GM23338 (cell line): ENCODE measurements at regions not wholly inside any gene's neighbourhood (a gene's known extent, or its start where the extent isn't known, plus 50 kb on each side); places are given as distances from the start of the nearest gene placed in this dataset.

Experiments
- ATAC-seq: fragments of 200-7000 bp; cut with Tn5 transposase; 3 replicates; pipeline ENCODE4 v1.9.1; 2020
- DNase-seq: peaks from one replicate; pipeline ENCODE4 v3.0.0-alpha.2; 2015; ENCODE audit warnings: low spot score
- H2AFZ ChIP-seq: fragments of 200-600 bp; sonication (generic); 2 replicates; pipeline ENCODE4 v1.8.0; 2016; ENCODE audit warnings: antibody characterized with exemption, mild to moderate bottlenecking, moderate library complexity
- H3F3A ChIP-seq: fragments of 200-600 bp; sonication (generic); replicated peaks from 2 replicates; pipeline ENCODE4 v1.8.0; 2017; ENCODE audit warnings: antibody characterized with exemption, mixed run types, low read depth
- H3K27ac ChIP-seq: fragments of 200-600 bp; sonication (generic); 2 replicates; pipeline ENCODE4 v1.6.1; 2016; ENCODE audit warnings: low read depth
- H3K27me3 ChIP-seq: fragments of 200-600 bp; sonication (generic); 2 replicates; pipeline ENCODE4 v1.8.0; 2016; ENCODE audit warnings: mild to moderate bottlenecking, mixed run types, moderate library complexity; ENCODE audit not compliant: insufficient read depth
- H3K36me3 ChIP-seq: fragments of 200-600 bp; sonication (generic); 2 replicates; pipeline ENCODE4 v1.8.0; 2016; ENCODE audit warnings: mild to moderate bottlenecking; ENCODE audit not compliant: insufficient read depth
- H3K4me1 ChIP-seq: fragments of 200-600 bp; sonication (generic); 2 replicates; pipeline ENCODE4 v1.8.0; 2016; ENCODE audit warnings: mild to moderate bottlenecking, moderate library complexity; ENCODE audit not compliant: insufficient read depth
- H3K4me2 ChIP-seq: fragments of 200-600 bp; sonication (generic); 2 replicates; pipeline ENCODE4 v1.7.1; 2017; ENCODE audit warnings: mixed run types
- H3K4me3 ChIP-seq: fragments of 200-600 bp; sonication (generic); 2 replicates; pipeline ENCODE4 v1.6.1; 2016; ENCODE audit warnings: mixed run types
- H3K79me2 ChIP-seq: fragments of 200-600 bp; sonication (generic); replicated peaks from 2 replicates; pipeline ENCODE4 v1.8.0; 2017; ENCODE audit warnings: mild to moderate bottlenecking; ENCODE audit not compliant: insufficient read depth
- H3K9me2 ChIP-seq: fragments of 200-600 bp; sonication (generic); 2 replicates; pipeline ENCODE4 v1.8.0; 2017; ENCODE audit not compliant: insufficient read depth
- H4K20me1 ChIP-seq: fragments of 200-600 bp; sonication (generic); replicated peaks from 2 replicates; pipeline ENCODE4 v1.8.0; 2017; ENCODE audit warnings: mild to moderate bottlenecking; ENCODE audit not compliant: insufficient read depth
- H3K27ac Mint-ChIP-seq: 2 replicates; pipeline ENCODE4 v1.8.0; 2020; ENCODE audit warnings: inconsistent platforms, mild to moderate bottlenecking, moderate library complexity, mixed read lengths
- H3K27me3 Mint-ChIP-seq: 3 replicates; pipeline ENCODE4 v1.8.0; 2022; ENCODE audit warnings: low read depth, mild to moderate bottlenecking, moderate library complexity, mixed read lengths, inconsistent platforms; ENCODE audit not compliant: insufficient read depth, poor library complexity
- H3K36me3 Mint-ChIP-seq: 3 replicates; pipeline ENCODE4 v1.8.0; 2021; ENCODE audit warnings: low read depth, mild to moderate bottlenecking, inconsistent platforms, moderate library complexity, mixed read lengths
- H3K4me1 Mint-ChIP-seq: 3 replicates; pipeline ENCODE4 v1.8.0; 2020; ENCODE audit warnings: mild to moderate bottlenecking, inconsistent platforms, mixed read lengths
- H3K4me3 Mint-ChIP-seq: 3 replicates; pipeline ENCODE4 v1.8.0; 2021; ENCODE audit warnings: moderate library complexity, mild to moderate bottlenecking, inconsistent platforms, mixed read lengths
- H3K9me3 Mint-ChIP-seq: 3 replicates; pipeline ENCODE4 v1.8.0; 2020; ENCODE audit warnings: moderate library complexity, mild to moderate bottlenecking, inconsistent platforms, mixed read lengths
- CREB1 ChIP-seq: fragments of 250-450 bp; sonication (Bioruptor Pico); IDR thresholded peaks from 2 replicates; pipeline ENCODE4 v1.5.0; 2020; ENCODE audit warnings: low read depth, mild to moderate bottlenecking, moderate library complexity
- EZH2 ChIP-seq: fragments of 200-600 bp; sonication (generic); IDR thresholded peaks from one replicate; pipeline ENCODE4 v1.8.0; 2017; ENCODE audit warnings: antibody characterized with exemption, mild to moderate bottlenecking, low read depth; ENCODE audit not compliant: unreplicated experiment
- EZH2phosphoT487 ChIP-seq: fragments of 200-600 bp; sonication (generic); IDR thresholded peaks from one replicate; pipeline ENCODE4 v1.8.1; 2018; ENCODE audit warnings: antibody characterized with exemption; ENCODE audit not compliant: unreplicated experiment
- JUNB ChIP-seq: IDR thresholded peaks from one replicate; pipeline ENCODE4 v1.6.1; 2016; ENCODE audit warnings: antibody characterized with exemption; ENCODE audit not compliant: unreplicated experiment
- NANOG ChIP-seq: IDR thresholded peaks from 2 replicates; pipeline ENCODE4 v1.6.1; 2016; ENCODE audit warnings: antibody characterized with exemption, borderline replicate concordance
- STAT1 ChIP-seq: IDR thresholded peaks from one replicate; pipeline ENCODE4 v1.6.1; 2016; ENCODE audit warnings: antibody characterized with exemption; ENCODE audit not compliant: unreplicated experiment
- ZNF114 ChIP-seq: fragments of 250-450 bp; sonication (Bioruptor Pico); IDR thresholded peaks from 2 replicates; pipeline ENCODE4 v1.5.0; 2020; ENCODE audit warnings: mild to moderate bottlenecking, moderate library complexity
- TF ChIP-seq, protein P1 (sequence below), 2 experiments: fragments of 200-600 bp in 1 of 2; sonication (generic) in 1 of 2; conservative IDR thresholded peaks; 2 replicates each; pipeline versions ENCODE4 v1.5.1 to v1.6.1; 2016 to 2017; ENCODE audit warnings: antibody characterized with exemption in 2 of 2, low read depth in 2 of 2, mild to moderate bottlenecking in 2 of 2, moderate library complexity in 1 of 2
- TF ChIP-seq, protein P2 (sequence below): IDR thresholded peaks from one replicate; pipeline ENCODE4 v1.6.1; 2018; ENCODE audit warnings: antibody characterized with exemption; ENCODE audit not compliant: unreplicated experiment
- TF ChIP-seq, protein P3 (sequence below): fragments of 250-450 bp; sonication (Bioruptor Pico); IDR thresholded peaks from 2 replicates; pipeline ENCODE4 v1.5.0; 2020; ENCODE audit warnings: mild to moderate bottlenecking, moderate library complexity
- TF ChIP-seq, protein P4 (sequence below): IDR thresholded peaks from 2 replicates; pipeline ENCODE4 v1.6.1; 2016; ENCODE audit warnings: antibody characterized with exemption

DNA sequence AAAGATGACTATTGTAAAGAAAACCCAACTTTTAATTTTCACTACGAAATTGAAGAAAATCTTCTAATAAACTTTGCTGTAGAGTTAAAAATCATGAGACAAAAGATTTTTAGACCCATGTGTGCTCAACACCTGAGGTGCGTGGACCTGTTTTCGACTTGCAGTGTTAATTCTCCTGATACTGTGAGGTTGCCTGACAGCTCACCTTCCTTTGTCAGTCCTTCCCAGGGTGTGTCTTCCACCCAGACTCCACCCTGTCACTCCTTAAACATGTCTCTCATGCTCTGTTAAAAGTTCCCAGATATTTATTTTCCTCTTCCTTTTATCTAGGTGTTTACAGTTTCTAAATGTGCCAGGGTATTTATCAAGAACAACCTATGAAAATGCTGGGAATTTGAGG is 151.3 kb upstream of the NT5E start (continued):
- TF ChIP-seq, protein P1, sequence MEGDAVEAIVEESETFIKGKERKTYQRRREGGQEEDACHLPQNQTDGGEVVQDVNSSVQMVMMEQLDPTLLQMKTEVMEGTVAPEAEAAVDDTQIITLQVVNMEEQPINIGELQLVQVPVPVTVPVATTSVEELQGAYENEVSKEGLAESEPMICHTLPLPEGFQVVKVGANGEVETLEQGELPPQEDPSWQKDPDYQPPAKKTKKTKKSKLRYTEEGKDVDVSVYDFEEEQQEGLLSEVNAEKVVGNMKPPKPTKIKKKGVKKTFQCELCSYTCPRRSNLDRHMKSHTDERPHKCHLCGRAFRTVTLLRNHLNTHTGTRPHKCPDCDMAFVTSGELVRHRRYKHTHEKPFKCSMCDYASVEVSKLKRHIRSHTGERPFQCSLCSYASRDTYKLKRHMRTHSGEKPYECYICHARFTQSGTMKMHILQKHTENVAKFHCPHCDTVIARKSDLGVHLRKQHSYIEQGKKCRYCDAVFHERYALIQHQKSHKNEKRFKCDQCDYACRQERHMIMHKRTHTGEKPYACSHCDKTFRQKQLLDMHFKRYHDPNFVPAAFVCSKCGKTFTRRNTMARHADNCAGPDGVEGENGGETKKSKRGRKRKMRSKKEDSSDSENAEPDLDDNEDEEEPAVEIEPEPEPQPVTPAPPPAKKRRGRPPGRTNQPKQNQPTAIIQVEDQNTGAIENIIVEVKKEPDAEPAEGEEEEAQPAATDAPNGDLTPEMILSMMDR (conservative IDR thresholded peaks at IDR 0.05; ENCODE audit: low read depth in 2 of 2), result no peak
- TF ChIP-seq STAT1, result no peak

DNA sequence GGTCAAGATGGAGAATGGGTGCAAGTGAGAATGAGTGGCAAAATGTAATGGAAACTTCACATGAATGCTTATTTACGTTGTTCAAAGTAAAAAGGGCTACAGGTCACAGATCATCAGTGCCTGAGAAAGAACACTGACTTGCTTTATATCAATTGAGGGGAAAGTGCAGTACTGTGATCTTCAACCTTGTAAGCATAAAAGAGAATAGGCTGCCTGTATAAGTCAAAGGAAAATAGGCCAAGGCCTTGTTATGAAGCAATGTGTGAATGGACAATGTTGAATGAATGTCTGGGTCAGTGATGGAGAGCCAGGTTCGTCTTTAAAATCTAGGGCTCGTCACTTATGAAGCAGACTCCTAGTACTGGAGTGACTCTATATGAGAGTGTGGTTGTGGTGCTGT is 158.6 kb upstream of the NT5E start:
- H3F3A ChIP-seq, result no peaks in the 10 kb centered on the region
- Mint-ChIP-seq H3K9me3 (peaks cover 24% of the 10 kb centered on the region), H3K36me3 (peaks cover 6% of the 10 kb centered on the region; the same call in 1 of the 3 replicates), H3K27me3 (peaks cover 2% of the 10 kb centered on the region), H3K4me1 (no peaks in the 10 kb centered on the region), H3K4me3 (no peak overlapping the region), H3K27ac (no peak overlapping the region)
- H3K4me2 ChIP-seq, result no peak overlapping the region
- no peaks in the 10 kb centered on the region for H3K9me2 ChIP-seq
- H2AFZ ChIP-seq, result no peak overlapping the region
- H3K4me1 ChIP-seq, result no peaks in the 10 kb centered on the region
- DNase-seq (no peak), ATAC-seq (no peak)
- no peak overlapping the region for H3K4me3 ChIP-seq
- no peaks in the 10 kb centered on the region for H4K20me1 ChIP-seq
- no peaks in the 10 kb centered on the region for H3K79me2 ChIP-seq
- H3K27ac ChIP-seq, result no peak overlapping the region
- no peaks in the 10 kb centered on the region for H3K36me3 ChIP-seq
- no peaks in the 10 kb centered on the region for H3K27me3 ChIP-seq
- no peak for TF ChIP-seq EZH2
- no peak for TF ChIP-seq CREB1 (CRISPR knock-in tag)
- TF ChIP-seq, protein P2, sequence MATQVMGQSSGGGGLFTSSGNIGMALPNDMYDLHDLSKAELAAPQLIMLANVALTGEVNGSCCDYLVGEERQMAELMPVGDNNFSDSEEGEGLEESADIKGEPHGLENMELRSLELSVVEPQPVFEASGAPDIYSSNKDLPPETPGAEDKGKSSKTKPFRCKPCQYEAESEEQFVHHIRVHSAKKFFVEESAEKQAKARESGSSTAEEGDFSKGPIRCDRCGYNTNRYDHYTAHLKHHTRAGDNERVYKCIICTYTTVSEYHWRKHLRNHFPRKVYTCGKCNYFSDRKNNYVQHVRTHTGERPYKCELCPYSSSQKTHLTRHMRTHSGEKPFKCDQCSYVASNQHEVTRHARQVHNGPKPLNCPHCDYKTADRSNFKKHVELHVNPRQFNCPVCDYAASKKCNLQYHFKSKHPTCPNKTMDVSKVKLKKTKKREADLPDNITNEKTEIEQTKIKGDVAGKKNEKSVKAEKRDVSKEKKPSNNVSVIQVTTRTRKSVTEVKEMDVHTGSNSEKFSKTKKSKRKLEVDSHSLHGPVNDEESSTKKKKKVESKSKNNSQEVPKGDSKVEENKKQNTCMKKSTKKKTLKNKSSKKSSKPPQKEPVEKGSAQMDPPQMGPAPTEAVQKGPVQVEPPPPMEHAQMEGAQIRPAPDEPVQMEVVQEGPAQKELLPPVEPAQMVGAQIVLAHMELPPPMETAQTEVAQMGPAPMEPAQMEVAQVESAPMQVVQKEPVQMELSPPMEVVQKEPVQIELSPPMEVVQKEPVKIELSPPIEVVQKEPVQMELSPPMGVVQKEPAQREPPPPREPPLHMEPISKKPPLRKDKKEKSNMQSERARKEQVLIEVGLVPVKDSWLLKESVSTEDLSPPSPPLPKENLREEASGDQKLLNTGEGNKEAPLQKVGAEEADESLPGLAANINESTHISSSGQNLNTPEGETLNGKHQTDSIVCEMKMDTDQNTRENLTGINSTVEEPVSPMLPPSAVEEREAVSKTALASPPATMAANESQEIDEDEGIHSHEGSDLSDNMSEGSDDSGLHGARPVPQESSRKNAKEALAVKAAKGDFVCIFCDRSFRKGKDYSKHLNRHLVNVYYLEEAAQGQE, result no peak
- TF ChIP-seq, protein P1 (conservative IDR thresholded peaks at IDR 0.05; ENCODE audit: low read depth in 2 of 2), result no peak
- no peak for TF ChIP-seq EZH2phosphoT487
- TF ChIP-seq ZNF114 (CRISPR knock-in tag), result no peak
- TF ChIP-seq, protein P3, sequence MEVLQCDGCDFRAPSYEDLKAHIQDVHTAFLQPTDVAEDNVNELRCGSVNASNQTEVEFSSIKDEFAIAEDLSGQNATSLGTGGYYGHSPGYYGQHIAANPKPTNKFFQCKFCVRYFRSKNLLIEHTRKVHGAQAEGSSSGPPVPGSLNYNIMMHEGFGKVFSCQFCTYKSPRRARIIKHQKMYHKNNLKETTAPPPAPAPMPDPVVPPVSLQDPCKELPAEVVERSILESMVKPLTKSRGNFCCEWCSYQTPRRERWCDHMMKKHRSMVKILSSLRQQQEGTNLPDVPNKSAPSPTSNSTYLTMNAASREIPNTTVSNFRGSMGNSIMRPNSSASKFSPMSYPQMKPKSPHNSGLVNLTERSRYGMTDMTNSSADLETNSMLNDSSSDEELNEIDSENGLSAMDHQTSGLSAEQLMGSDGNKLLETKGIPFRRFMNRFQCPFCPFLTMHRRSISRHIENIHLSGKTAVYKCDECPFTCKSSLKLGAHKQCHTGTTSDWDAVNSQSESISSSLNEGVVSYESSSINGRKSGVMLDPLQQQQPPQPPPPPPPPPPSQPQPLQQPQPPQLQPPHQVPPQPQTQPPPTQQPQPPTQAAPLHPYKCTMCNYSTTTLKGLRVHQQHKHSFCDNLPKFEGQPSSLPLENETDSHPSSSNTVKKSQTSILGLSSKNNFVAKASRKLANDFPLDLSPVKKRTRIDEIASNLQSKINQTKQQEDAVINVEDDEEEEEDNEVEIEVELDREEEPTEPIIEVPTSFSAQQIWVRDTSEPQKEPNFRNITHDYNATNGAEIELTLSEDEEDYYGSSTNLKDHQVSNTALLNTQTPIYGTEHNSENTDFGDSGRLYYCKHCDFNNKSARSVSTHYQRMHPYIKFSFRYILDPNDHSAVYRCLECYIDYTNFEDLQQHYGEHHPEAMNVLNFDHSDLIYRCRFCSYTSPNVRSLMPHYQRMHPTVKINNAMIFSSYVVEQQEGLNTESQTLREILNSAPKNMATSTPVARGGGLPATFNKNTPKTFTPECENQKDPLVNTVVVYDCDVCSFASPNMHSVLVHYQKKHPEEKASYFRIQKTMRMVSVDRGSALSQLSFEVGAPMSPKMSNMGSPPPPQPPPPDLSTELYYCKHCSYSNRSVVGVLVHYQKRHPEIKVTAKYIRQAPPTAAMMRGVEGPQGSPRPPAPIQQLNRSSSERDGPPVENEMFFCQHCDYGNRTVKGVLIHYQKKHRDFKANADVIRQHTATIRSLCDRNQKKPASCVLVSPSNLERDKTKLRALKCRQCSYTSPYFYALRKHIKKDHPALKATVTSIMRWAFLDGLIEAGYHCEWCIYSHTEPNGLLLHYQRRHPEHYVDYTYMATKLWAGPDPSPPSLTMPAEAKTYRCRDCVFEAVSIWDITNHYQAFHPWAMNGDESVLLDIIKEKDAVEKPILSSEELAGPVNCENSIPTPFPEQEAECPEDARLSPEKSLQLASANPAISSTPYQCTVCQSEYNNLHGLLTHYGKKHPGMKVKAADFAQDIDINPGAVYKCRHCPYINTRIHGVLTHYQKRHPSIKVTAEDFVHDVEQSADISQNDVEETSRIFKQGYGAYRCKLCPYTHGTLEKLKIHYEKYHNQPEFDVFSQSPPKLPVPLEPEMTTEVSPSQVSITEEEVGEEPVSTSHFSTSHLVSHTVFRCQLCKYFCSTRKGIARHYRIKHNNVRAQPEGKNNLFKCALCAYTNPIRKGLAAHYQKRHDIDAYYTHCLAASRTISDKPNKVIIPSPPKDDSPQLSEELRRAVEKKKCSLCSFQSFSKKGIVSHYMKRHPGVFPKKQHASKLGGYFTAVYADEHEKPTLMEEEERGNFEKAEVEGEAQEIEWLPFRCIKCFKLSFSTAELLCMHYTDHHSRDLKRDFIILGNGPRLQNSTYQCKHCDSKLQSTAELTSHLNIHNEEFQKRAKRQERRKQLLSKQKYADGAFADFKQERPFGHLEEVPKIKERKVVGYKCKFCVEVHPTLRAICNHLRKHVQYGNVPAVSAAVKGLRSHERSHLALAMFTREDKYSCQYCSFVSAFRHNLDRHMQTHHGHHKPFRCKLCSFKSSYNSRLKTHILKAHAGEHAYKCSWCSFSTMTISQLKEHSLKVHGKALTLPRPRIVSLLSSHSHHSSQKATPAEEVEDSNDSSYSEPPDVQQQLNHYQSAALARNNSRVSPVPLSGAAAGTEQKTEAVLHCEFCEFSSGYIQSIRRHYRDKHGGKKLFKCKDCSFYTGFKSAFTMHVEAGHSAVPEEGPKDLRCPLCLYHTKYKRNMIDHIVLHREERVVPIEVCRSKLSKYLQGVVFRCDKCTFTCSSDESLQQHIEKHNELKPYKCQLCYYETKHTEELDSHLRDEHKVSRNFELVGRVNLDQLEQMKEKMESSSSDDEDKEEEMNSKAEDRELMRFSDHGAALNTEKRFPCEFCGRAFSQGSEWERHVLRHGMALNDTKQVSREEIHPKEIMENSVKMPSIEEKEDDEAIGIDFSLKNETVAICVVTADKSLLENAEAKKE (CRISPR knock-in tag), result no peak
- TF ChIP-seq, protein P4, sequence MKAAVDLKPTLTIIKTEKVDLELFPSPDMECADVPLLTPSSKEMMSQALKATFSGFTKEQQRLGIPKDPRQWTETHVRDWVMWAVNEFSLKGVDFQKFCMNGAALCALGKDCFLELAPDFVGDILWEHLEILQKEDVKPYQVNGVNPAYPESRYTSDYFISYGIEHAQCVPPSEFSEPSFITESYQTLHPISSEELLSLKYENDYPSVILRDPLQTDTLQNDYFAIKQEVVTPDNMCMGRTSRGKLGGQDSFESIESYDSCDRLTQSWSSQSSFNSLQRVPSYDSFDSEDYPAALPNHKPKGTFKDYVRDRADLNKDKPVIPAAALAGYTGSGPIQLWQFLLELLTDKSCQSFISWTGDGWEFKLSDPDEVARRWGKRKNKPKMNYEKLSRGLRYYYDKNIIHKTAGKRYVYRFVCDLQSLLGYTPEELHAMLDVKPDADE, result no peak
- no peak for TF ChIP-seq NANOG
- no peak for TF ChIP-seq STAT1
- TF ChIP-seq JUNB, result no peak
